Mucosa of descending colon (tissue), 3 donors: ENCODE measurements at regions not wholly inside any gene's neighbourhood (a gene's known extent, or its start where the extent isn't known, plus 50 kb on each side); places are given as distances from the start of the nearest gene placed in this dataset.

ENCODE experiments used
- ATAC-seq: fragments of 200-7000 bp; cut with Tn5 transposase; one replicate; pipeline ENCODE4 v1.9.1; 2020; ENCODE audit warnings: mild to moderate bottlenecking, moderate library complexity
- DNase-seq, 3 donors: peaks; one replicate each; pipeline ENCODE4 v3.0.0-alpha.2; 2020
- H3K36me3 ChIP-seq: fragments of 200-600 bp; one replicate; pipeline ENCODE4 v1.8.0; 2021; ENCODE audit warnings: low read depth, mild to moderate bottlenecking
- H3K4me1 ChIP-seq: fragments of 200-600 bp; one replicate; pipeline ENCODE4 v1.8.0; 2021; ENCODE audit warnings: low read depth, mild to moderate bottlenecking
- H3K4me3 ChIP-seq: fragments of 200-600 bp; one replicate; pipeline ENCODE4 v1.8.0; 2021; ENCODE audit warnings: mild to moderate bottlenecking
- H3K9me3 ChIP-seq: fragments of 200-600 bp; one replicate; pipeline ENCODE4 v1.8.0; 2021; ENCODE audit warnings: mild to moderate bottlenecking
- CTCF ChIP-seq: fragments of 200-600 bp; IDR thresholded peaks from one replicate; pipeline ENCODE4 v1.8.0; 2022; ENCODE audit warnings: antibody characterized with exemption, mild to moderate bottlenecking
- intact Hi-C, 2 donors: fragments of 100-400 bp; cut with DNase I in 1 of 2; cut with micrococcal nuclease in 1 of 2; formaldehyde crosslinking; loops; one replicate each; pipeline versions ENCODE4 v1.11.0 to v1.11.1; 2022; cut with DNase I, micrococcal nuclease
- donor health status: DM: no; HTN: no; CAD: no; lungs with moderate emphysema.
- donor health status: DM: no; HTN: no; CAD: no.
- donor health status: DM: no; HTN: yes; CAD: no.

DNA sequence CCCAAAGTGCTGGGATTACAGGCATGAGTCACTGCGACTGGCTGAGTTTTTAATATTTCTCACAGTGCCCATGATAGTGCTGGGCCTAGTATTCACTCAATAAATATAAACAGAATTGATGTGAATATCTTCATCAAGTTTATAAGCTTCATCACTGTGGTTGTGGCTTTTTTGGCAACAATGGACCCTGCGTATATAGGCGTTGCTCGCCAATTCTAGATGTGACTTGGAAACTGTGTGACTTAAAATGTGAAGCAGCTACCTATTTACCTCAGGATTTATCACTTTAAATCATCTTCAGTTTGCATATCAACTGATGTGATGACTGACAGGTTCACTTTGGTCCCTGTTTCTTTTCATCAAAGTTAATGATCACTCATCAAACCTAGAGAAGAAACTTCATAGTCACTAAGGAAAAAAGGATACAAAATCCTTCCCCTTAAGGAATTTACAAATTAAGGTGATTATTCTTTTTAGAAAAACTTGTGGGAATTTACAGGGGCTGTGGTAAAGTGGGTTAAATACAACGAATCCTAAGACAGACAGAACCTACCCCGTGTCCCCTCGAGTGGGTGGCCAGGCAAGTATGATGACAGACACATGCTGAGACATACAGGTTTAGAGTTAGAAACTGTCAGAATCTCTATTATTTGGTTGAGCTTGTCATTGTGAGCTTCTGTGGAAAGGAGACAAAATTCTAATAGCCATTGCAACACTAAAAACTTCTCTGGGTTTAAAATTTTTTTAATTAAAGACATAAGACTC lies 101.3 kb downstream of the AKAP11 start:
- intact Hi-C loops = no loop called here
- H3K9me3 ChIP-seq = no peaks in the 10 kb centered on the region
- H3K4me3 ChIP-seq = no peak overlapping the region
- TF ChIP-seq CTCF = no peak
- no peaks in the 10 kb centered on the region for H3K4me1 ChIP-seq
- DNase-seq (no peak), ATAC-seq (no peak)
- H3K36me3 ChIP-seq = no peaks in the 10 kb centered on the region

GRCh38 chr13:42375663-42376062 lies 103.7 kb downstream of the AKAP11 start:
- TF ChIP-seq CTCF = no peak
- H3K4me3 ChIP-seq = no peak overlapping the region

DNA sequence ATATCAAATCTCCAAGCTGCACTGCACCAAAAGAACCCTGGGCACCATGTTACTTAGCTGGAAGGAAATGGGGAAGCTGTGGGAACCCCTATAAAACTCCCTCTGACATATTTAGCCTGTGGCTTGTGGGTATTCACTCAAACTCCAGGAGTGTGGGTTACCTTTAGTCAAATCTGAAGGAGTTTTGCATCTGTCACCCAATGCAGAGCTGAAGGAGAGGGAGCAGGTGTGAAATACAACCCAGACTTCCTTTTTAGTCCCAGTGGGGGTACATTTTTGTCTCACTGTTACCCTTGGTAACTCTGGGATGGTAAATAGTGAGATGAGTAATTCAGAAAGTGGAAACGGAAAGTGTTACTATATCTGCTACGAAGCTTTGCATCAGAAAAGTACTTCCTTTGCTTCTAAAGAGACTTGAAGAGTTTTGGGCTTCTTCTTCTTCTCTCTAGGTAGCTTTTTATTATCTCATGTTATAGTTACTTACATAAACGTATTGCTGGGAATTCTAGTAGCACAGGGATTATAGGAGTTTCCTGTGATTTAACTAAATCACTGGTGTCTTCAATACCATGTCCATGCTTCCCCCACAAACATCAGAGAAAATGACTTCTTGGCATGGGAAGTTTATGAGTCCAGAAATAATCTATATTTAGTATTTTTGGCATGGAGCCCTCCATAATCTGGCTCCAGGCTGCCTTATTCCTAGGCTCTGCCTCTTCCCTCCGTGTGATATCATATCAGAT lies 105.9 kb downstream of the AKAP11 start:
- intact Hi-C loops = no loop called here
- DNase-seq (no peak), ATAC-seq (peak; percentile 78)
- H3K36me3 ChIP-seq = no peaks in the 10 kb centered on the region
- H3K4me1 ChIP-seq = no peaks in the 10 kb centered on the region
- no peak overlapping the region for H3K4me3 ChIP-seq
- peaks cover 6% of the 10 kb centered on the region for H3K9me3 ChIP-seq
- TF ChIP-seq CTCF = no peak

More at GRCh38 chr13:42375663-42376062, 103.7 kb downstream of the AKAP11 start:
- DNase-seq = no peak
- intact Hi-C loops = no loop called here
- H3K36me3 ChIP-seq = no peaks in the 10 kb centered on the region
- ATAC-seq = no peak
- H3K9me3 ChIP-seq = no peaks in the 10 kb centered on the region
- no peaks in the 10 kb centered on the region for H3K4me1 ChIP-seq

- TF ChIP-seq CTCF = no peak
- Histone ChIP-seq H3K4me1 (no peaks in the 10 kb centered on the region), H3K36me3 (no peaks in the 10 kb centered on the region), H3K9me3 (peaks cover 6% of the 10 kb centered on the region), H3K4me3 (no peak overlapping the region)
- ATAC-seq (no peak), DNase-seq (no peak)
- intact Hi-C loops = no loop called here
Measured at GRCh38 chr13:42378383-42378780, 106.4 kb downstream of the AKAP11 start.

- no peak for DNase-seq
- Histone ChIP-seq H3K4me3 (no peak overlapping the region), H3K9me3 (peaks cover 6% of the 10 kb centered on the region), H3K36me3 (no peaks in the 10 kb centered on the region), H3K4me1 (no peaks in the 10 kb centered on the region)
- TF ChIP-seq CTCF = no peak
- no peak for ATAC-seq
- intact Hi-C loops = no loop called here
Measured at GRCh38 chr13:42379241-42379640, 107.3 kb downstream of the AKAP11 start.
